ENCODE measurements at regions not wholly inside any gene's neighbourhood (a gene's known extent, or its start where the extent isn't known, plus 50 kb on each side); places are given as distances from the start of the nearest gene placed in this dataset.

DNA sequence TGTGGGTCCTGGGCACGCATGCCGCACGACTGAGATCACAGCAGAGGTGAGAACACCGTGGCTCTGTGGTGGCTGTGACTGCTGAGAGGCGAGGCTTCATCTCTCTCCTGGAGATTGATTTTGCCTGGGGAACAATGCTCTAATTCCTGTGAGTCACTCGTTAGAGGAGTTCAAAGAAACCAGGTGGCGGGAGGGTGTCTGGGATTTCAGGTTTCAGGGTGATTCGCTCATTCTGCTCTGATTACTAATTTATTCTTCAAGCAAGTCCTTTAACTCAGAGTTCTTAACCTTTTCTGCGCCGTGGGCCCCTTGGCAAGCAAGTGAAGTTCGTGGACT is 56.3 kb downstream of the GLI2 start:
- ChIA-PET POLR2A (no interaction called here), CTCF (no interaction called here)
- TF ChIP-seq, protein P1, sequence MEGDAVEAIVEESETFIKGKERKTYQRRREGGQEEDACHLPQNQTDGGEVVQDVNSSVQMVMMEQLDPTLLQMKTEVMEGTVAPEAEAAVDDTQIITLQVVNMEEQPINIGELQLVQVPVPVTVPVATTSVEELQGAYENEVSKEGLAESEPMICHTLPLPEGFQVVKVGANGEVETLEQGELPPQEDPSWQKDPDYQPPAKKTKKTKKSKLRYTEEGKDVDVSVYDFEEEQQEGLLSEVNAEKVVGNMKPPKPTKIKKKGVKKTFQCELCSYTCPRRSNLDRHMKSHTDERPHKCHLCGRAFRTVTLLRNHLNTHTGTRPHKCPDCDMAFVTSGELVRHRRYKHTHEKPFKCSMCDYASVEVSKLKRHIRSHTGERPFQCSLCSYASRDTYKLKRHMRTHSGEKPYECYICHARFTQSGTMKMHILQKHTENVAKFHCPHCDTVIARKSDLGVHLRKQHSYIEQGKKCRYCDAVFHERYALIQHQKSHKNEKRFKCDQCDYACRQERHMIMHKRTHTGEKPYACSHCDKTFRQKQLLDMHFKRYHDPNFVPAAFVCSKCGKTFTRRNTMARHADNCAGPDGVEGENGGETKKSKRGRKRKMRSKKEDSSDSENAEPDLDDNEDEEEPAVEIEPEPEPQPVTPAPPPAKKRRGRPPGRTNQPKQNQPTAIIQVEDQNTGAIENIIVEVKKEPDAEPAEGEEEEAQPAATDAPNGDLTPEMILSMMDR (IDR thresholded peaks at IDR 0.05; ENCODE audit: control extremely low read depth, extremely low read depth, low read depth, missing control alignments) = no peak
- DNase-seq (ENCODE audit: extremely low spot score) = no peak

DNA sequence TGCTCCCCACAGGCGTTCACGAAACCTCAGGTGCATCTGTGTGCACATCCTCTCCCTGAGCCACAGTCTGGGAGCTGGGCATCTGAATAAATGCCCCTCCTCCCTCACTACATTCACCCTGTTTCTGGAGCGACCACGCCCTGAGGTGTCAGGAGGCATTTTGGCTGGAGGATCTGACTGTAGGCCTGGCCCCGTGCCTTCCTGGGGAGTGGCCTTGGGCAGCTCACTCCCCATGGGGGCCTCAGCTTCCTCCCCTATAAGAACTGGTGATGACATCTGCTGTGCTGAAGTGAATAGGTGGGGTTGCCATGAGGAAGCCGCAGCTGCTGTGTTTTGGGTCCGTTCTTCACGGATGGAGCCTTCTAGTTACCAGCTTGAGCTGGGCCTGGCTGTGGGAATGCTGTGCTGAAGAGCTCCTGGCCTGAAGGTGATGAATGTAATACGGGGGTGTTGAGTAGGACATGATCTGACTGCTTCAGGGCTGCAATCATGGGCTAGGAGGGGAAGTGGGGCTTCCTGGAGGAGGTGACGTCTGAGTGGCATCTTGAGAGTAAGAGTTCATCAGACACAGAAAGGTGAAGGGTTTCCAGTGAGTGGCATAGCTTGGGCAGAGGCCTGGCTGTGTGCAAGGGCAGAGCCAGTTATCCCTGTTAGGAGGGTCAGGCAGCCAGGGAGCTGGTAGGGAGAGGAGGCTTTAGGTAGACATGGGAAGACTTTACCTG is 58.2 kb downstream of the GLI2 start:
- ChIA-PET POLR2A (no interaction called here), CTCF (no interaction called here)
- TF ChIP-seq, protein P1 (IDR thresholded peaks at IDR 0.05; ENCODE audit: control extremely low read depth, extremely low read depth, low read depth, missing control alignments) = no peak
- DNase-seq (ENCODE audit: extremely low spot score) = no peak

DNA sequence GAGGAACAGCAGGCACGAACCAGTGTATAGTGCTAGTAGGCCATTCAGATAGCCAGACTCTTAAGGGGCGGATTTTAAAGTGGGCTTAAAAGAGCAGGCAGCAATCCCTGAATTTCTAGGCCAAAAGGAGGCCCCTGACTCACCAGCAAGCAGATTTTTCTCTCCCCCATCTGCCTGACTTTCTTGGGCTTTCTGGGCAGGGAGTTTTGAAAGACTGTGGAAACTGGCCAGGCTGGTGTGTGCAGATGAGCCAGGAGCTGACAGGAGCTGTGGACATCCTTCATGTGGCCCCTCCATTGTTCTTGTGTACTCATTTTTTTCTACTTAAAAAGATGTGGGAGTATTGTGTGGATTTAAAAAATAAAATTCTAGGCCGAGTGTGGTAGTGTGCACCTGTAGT is 59.0 kb downstream of the GLI2 start:
- no peak for DNase-seq (ENCODE audit: extremely low spot score)
- POLR2A ChIA-PET = no interaction called here
- TF ChIP-seq, protein P1 (IDR thresholded peaks at IDR 0.05; ENCODE audit: control extremely low read depth, extremely low read depth, low read depth, missing control alignments) = no peak
- CTCF ChIA-PET = no interaction called here

DNA sequence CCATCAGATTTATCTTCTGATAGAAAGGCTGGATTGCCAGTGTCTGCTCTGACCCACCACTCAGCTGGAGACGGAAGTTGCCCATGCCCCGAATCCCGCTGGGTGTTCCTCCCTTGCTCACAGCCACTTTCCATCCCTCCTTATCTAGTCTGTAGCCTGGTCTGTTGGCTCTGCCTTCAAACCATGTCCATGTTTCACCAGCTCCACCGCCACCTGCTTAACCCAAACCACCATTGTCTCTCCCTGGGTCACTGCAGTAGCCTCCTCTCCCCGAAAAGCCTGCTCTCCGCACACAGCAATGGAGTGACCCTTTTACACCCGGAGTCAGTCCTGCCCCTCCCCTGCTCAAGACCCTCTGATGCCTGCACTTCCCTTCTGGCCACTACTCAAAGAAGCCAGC is 60.4 kb downstream of the GLI2 start:
- DNase-seq (ENCODE audit: extremely low spot score) = no peak
- CTCF ChIA-PET = no interaction called here
- TF ChIP-seq, protein P1 (IDR thresholded peaks at IDR 0.05; ENCODE audit: control extremely low read depth, extremely low read depth, low read depth, missing control alignments) = no peak
- POLR2A ChIA-PET = no interaction called here

DNA sequence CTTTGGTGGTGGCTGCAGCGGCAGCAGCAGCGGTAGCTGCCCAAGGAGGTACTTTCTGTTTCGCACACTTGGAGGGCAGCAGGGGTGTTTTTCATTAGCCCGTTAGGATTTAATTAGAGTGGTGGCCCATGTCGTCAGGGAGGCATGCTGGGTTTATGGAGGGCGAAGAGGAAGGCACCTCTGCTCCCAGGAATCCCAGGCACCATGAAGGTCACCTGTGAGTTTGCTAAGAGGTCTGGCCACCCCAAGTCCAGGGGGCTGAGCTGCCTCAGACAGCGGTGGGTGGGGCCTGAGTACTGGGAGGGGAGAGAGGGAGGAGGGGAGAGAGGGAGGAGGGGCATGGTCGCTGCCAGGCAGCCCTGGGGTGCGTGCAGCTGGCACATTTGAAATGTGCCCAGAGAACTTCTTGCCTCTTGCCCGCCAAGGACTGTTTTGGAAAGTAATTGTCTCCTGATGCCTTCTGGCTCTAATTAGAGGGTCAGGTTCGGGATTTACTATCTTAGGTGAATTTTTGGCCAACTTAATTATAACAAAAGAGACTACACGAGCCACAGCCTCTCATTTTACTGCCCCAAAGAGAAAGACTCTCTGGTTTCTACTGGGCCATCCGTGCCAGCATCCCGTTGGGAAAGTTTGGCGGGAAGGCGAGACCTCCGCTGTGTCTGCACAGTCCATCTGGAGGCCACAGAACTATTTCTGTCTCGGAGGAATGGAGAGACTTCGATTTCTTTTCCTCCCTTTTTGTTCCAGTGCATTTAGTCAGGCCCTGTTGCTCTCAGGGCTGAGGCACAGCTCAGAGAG is 62.0 kb downstream of the GLI2 start:
- DNase-seq (ENCODE audit: extremely low spot score) = no peak
- TF ChIP-seq, protein P1 (IDR thresholded peaks at IDR 0.05; ENCODE audit: control extremely low read depth, extremely low read depth, low read depth, missing control alignments) = no peak
- ChIA-PET POLR2A (no interaction called here), CTCF (no interaction called here)

DNA sequence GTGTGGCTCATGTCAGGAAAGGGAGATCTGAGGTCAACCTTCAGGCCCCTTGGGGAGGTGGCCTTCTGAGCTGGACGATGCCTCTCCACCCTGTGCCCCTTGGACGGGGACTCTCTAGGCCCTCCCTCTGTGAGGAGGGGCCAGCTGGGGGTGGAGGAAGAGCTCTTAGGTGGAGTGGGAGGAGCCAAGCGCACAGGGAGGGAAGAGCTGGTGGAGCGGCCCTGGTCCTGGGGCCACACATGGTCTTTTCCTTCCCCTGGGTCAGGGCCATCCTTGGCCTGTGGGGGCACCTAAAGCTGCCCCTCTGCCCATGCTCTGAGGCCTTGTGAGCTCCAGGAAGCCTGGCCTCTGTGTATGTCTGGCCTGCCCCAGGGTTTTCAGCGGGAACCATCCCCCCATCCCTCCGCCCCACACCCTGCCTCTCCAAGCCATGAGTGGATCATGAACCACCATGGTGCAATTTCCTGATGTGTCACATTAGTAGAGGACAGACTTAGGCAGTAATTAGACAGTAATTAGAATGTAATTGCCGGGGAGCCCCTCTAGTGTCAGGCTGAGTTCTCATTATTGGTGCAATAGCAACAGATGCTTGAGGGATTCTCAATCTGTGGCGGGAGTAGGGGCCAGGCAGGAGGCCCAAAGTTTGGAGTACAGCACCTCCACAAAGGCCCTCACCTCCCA is 63.0 kb downstream of the GLI2 start:
- POLR2A ChIA-PET = no interaction called here
- TF ChIP-seq, protein P1 (IDR thresholded peaks at IDR 0.05; ENCODE audit: control extremely low read depth, extremely low read depth, low read depth, missing control alignments) = no peak
- CTCF ChIA-PET = no interaction called here
- no peak for DNase-seq (ENCODE audit: extremely low spot score)
